DND-41 (cell line): ENCODE measurements at regions not wholly inside any gene's neighbourhood (a gene's known extent, or its start where the extent isn't known, plus 50 kb on each side); places are given as distances from the start of the nearest gene placed in this dataset.

Source experiments
- ATAC-seq: fragments of 200-7000 bp; cut with Tn5 transposase; 3 replicates; pipeline ENCODE4 v1.9.1; 2021; ENCODE audit warnings: low read depth; ENCODE audit not compliant: insufficient read depth
- DNase-seq: peaks from one replicate; pipeline ENCODE4 v3.0.0-alpha.2; 2020
- H2AFZ ChIP-seq: 2 replicates; pipeline ENCODE4 v1.6.0; 2012; ENCODE audit warnings: low read depth, low read length
- H3K27ac ChIP-seq: 2 replicates; pipeline ENCODE4 v1.5.1; 2012; ENCODE audit warnings: low read length, inconsistent platforms
- H3K27me3 ChIP-seq: fragments of 200-600 bp; sonication (generic); 2 replicates; pipeline ENCODE4 v1.6.0; 2012; ENCODE audit warnings: low read length, mild to moderate bottlenecking, inconsistent platforms; ENCODE audit not compliant: insufficient read depth, poor library complexity
- H3K36me3 ChIP-seq: 2 replicates; pipeline ENCODE4 v1.5.1; 2012; ENCODE audit warnings: low read length, inconsistent platforms; ENCODE audit not compliant: insufficient read depth
- H3K4me1 ChIP-seq: 2 replicates; pipeline ENCODE4 v1.5.1; 2012; ENCODE audit warnings: mild to moderate bottlenecking, low read length; ENCODE audit not compliant: insufficient read depth
- H3K4me2 ChIP-seq: 2 replicates; pipeline ENCODE4 v1.6.0; 2012; ENCODE audit warnings: mild to moderate bottlenecking, moderate library complexity, low read length, inconsistent platforms; ENCODE audit not compliant: insufficient read depth
- H3K4me3 ChIP-seq, 2 experiments: fragments of 200-600 bp in 1 of 2; shearing (Covaris generic) in 1 of 2; 2 replicates each; pipeline ENCODE4 v1.5.1; 2012 to 2016; ENCODE audit warnings: inconsistent platforms in 2 of 2, low read length in 2 of 2, mild to moderate bottlenecking in 2 of 2, low read depth in 1 of 2, moderate library complexity in 1 of 2
- H3K79me2 ChIP-seq: 2 replicates; pipeline ENCODE4 v1.6.0; 2012; ENCODE audit warnings: low read length, inconsistent platforms; ENCODE audit not compliant: insufficient read depth
- H3K9ac ChIP-seq: 2 replicates; pipeline ENCODE4 v1.6.0; 2012; ENCODE audit warnings: low read depth, mild to moderate bottlenecking, inconsistent platforms, low read length, moderate library complexity
- H3K9me3 ChIP-seq: 2 replicates; pipeline ENCODE4 v1.5.1; 2012; ENCODE audit warnings: low read length, moderate library complexity, mild to moderate bottlenecking, inconsistent platforms; ENCODE audit not compliant: insufficient read depth, severe bottlenecking
- H4K20me1 ChIP-seq: 2 replicates; pipeline ENCODE4 v1.6.0; 2012; ENCODE audit warnings: low read length; ENCODE audit not compliant: insufficient read depth
- EZH2 ChIP-seq: IDR thresholded peaks from 3 replicates; pipeline ENCODE4 v1.6.1; 2012; ENCODE audit warnings: borderline replicate concordance, low read depth, mild to moderate bottlenecking, moderate library complexity, low read length, inconsistent platforms; ENCODE audit not compliant: severe bottlenecking
- TF ChIP-seq, protein P1 (sequence below): IDR thresholded peaks from 2 replicates; pipeline ENCODE4 v1.5.1; 2012; ENCODE audit warnings: borderline replicate concordance, low read length, moderate library complexity, mild to moderate bottlenecking; ENCODE audit not compliant: poor library complexity, severe bottlenecking; ENCODE audit errors: extremely low read depth

DNA sequence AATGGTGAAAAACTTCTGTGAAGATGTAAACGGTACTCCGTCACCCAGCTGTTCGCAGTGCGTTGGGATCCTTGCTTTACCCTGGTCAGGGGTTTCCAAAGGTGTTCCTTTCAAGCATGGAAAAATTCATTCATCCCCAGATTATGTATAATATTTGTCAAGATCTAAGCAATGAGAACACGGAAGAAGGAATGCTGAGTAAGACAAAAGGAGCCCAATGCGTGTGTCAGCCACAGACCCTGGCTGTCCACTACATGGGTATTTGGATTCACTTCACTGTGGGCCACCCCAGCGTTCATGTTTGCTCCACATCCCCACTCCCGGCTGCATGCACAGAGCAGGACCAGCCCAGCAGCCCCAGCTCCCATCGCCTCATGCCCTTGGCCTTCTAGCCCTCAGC lies 241.3 kb upstream of the CELF2 start:
- Histone ChIP-seq H3K4me3 (no peak overlapping the region), H3K27ac (no peak overlapping the region), H3K79me2 (no peaks in the 10 kb centered on the region), H4K20me1 (no peaks in the 10 kb centered on the region), H3K36me3 (no peaks in the 10 kb centered on the region), H3K27me3 (no peaks in the 10 kb centered on the region), H3K9ac (no peak overlapping the region), H3K4me2 (no peak overlapping the region), H2AFZ (no peak overlapping the region), H3K9me3 (peaks cover under 1% of the 10 kb centered on the region), H3K4me1 (no peaks in the 10 kb centered on the region)
- ATAC-seq: no peak
- no peak for TF ChIP-seq EZH2
- TF ChIP-seq, protein P1, sequence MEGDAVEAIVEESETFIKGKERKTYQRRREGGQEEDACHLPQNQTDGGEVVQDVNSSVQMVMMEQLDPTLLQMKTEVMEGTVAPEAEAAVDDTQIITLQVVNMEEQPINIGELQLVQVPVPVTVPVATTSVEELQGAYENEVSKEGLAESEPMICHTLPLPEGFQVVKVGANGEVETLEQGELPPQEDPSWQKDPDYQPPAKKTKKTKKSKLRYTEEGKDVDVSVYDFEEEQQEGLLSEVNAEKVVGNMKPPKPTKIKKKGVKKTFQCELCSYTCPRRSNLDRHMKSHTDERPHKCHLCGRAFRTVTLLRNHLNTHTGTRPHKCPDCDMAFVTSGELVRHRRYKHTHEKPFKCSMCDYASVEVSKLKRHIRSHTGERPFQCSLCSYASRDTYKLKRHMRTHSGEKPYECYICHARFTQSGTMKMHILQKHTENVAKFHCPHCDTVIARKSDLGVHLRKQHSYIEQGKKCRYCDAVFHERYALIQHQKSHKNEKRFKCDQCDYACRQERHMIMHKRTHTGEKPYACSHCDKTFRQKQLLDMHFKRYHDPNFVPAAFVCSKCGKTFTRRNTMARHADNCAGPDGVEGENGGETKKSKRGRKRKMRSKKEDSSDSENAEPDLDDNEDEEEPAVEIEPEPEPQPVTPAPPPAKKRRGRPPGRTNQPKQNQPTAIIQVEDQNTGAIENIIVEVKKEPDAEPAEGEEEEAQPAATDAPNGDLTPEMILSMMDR: no peak
- DNase-seq: no peak

DNA sequence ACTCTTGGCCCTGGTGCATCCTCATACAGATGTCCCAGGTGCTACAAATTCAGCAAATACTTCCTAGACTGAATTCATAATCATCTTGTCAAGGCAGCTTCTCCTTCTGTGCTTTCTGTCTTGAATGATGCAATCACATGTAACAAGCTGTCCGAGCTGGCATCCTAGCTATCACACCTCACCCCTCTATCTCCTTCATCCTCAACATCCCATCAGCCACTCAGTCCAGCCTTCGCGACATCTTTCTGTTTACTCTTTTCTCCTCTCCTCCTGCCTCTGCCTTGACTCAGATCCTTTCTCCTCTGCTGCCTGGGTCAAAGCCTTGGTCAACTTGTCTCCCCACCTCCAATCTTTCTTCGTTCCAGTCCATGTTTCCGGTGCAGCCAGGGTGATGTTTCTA lies 240.4 kb upstream of the CELF2 start:
- TF ChIP-seq, protein P1: no peak
- no peak for TF ChIP-seq EZH2
- no peaks in the 10 kb centered on the region for H3K4me1 ChIP-seq
- no peak overlapping the region for H3K9ac ChIP-seq
- no peaks in the 10 kb centered on the region for H3K27me3 ChIP-seq
- DNase-seq (no peak), ATAC-seq (no peak)
- H3K4me3 ChIP-seq: no peak overlapping the region
- H3K27ac ChIP-seq: no peak overlapping the region
- no peaks in the 10 kb centered on the region for H3K36me3 ChIP-seq
- no peak overlapping the region for H3K4me2 ChIP-seq
- H3K79me2 ChIP-seq: no peaks in the 10 kb centered on the region
- H4K20me1 ChIP-seq: no peaks in the 10 kb centered on the region
- H2AFZ ChIP-seq: no peak overlapping the region
- no peaks in the 10 kb centered on the region for H3K9me3 ChIP-seq

DNA sequence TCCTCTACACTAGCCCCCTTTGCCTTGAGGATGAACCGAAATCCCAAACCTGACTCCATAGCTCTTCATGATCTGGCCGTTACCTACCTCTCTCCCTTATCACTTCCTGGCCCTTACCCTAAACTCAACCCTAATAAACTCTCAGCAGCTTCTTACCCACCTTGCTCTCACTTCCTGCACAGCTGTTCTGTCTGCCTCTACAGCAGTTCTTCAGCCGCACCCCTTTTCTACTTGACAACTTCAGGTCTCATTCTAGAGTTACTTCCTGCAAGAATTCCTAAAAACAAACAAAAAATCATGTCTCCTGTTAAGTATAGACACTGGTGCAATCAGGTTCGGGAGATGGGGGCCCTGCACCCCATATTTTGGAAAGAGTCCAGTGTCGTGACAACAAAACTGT lies 239.9 kb upstream of the CELF2 start:
- H3K27me3 ChIP-seq: no peaks in the 10 kb centered on the region
- no peak overlapping the region for H3K9ac ChIP-seq
- ATAC-seq (peak; percentile 55; the same call in 1 of the 3 replicates), DNase-seq (no peak)
- H3K4me2 ChIP-seq: no peak overlapping the region
- no peaks in the 10 kb centered on the region for H3K4me1 ChIP-seq
- H3K9me3 ChIP-seq: no peaks in the 10 kb centered on the region
- H4K20me1 ChIP-seq: no peaks in the 10 kb centered on the region
- H3K79me2 ChIP-seq: no peaks in the 10 kb centered on the region
- H3K27ac ChIP-seq: no peak overlapping the region
- H3K4me3 ChIP-seq: no peak overlapping the region
- H3K36me3 ChIP-seq: no peaks in the 10 kb centered on the region
- no peak for TF ChIP-seq EZH2
- TF ChIP-seq, protein P1: no peak
- no peak overlapping the region for H2AFZ ChIP-seq

DNA sequence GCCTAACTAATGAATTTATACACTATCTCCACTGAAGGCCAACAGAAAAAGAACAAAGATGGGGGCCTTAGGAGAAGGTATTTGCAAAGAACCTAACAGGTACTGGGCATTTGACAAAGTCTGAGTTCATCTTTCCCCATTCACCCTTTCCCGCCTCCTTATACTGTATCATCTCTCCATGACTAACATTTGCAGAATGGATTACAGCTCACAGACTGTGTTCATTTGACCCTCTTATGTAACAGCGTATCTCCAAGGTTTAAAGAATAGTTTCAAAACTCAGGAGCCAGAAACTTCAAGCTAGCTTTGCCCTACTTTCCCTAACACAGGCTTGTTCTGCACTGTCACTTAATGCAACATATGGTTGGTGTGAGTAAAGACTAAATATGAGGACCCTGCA lies 238.7 kb upstream of the CELF2 start:
- TF ChIP-seq, protein P1: no peak
- no peak for TF ChIP-seq EZH2
- no peak overlapping the region for H3K9ac ChIP-seq
- no peak overlapping the region for H3K27ac ChIP-seq
- H3K9me3 ChIP-seq: no peaks in the 10 kb centered on the region
- H3K27me3 ChIP-seq: no peaks in the 10 kb centered on the region
- H3K4me1 ChIP-seq: no peaks in the 10 kb centered on the region
- H3K4me3 ChIP-seq: no peak overlapping the region
- no peaks in the 10 kb centered on the region for H3K36me3 ChIP-seq
- no peak overlapping the region for H2AFZ ChIP-seq
- DNase-seq (no peak), ATAC-seq (no peak)
- H3K4me2 ChIP-seq: no peak overlapping the region
- no peaks in the 10 kb centered on the region for H4K20me1 ChIP-seq
- no peaks in the 10 kb centered on the region for H3K79me2 ChIP-seq
